H9 (cell line): ENCODE measurements at regions not wholly inside any gene's neighbourhood (a gene's known extent, or its start where the extent isn't known, plus 50 kb on each side); places are given as distances from the start of the nearest gene placed in this dataset.

Experiments used
- DNase-seq: peaks from one replicate; pipeline ENCODE4 v3.0.0-alpha.2; 2017
- H2AFZ ChIP-seq: one replicate; pipeline ENCODE4 v1.6.1; 2013; ENCODE audit warnings: mild to moderate bottlenecking, low read length, control low read depth, moderate library complexity
- H2AK5ac ChIP-seq: 2 replicates; pipeline ENCODE4 v1.6.1; 2013; ENCODE audit warnings: low read length, control low read depth, mixed read lengths; ENCODE audit not compliant: insufficient read length
- H2BK120ac ChIP-seq: one replicate; pipeline ENCODE4 v1.6.1; 2013; ENCODE audit warnings: low read depth, mild to moderate bottlenecking, low read length, control low read depth, inconsistent platforms; ENCODE audit not compliant: poor library complexity, severe bottlenecking
- H2BK12ac ChIP-seq: 2 replicates; pipeline ENCODE4 v1.6.1; 2013; ENCODE audit warnings: low read length, control low read depth, mixed read lengths, low read depth; ENCODE audit not compliant: insufficient read length
- H2BK15ac ChIP-seq: 2 replicates; pipeline ENCODE4 v1.6.1; 2013; ENCODE audit warnings: low read depth, low read length, control low read depth
- H2BK20ac ChIP-seq: one replicate; pipeline ENCODE4 v1.6.1; 2013; ENCODE audit warnings: low read depth, mild to moderate bottlenecking, low read length, control low read depth, inconsistent platforms; ENCODE audit not compliant: poor library complexity, severe bottlenecking
- H2BK5ac ChIP-seq: 2 replicates; pipeline ENCODE4 v1.6.1; 2013; ENCODE audit warnings: low read length, control low read depth, mixed read lengths; ENCODE audit not compliant: insufficient read length
- H3K14ac ChIP-seq: 2 replicates; pipeline ENCODE4 v1.6.1; 2013; ENCODE audit warnings: low read length, control low read depth; ENCODE audit not compliant: insufficient read depth
- H3K18ac ChIP-seq: 2 replicates; pipeline ENCODE4 v1.6.1; 2013; ENCODE audit warnings: low read depth, mild to moderate bottlenecking, mixed read lengths, low read length, control low read depth; ENCODE audit not compliant: insufficient read length
- H3K23ac ChIP-seq: 2 replicates; pipeline ENCODE4 v1.6.1; 2013; ENCODE audit warnings: low read length, control low read depth, mixed read lengths, low read depth; ENCODE audit not compliant: insufficient read length
- H3K23me2 ChIP-seq: 2 replicates; pipeline ENCODE4 v1.6.1; 2013; ENCODE audit warnings: low read depth, mild to moderate bottlenecking, mixed read lengths, low read length, control low read depth; ENCODE audit not compliant: insufficient read length, poor library complexity, severe bottlenecking
- H3K27ac ChIP-seq: 2 replicates; pipeline ENCODE4 v1.5.1; 2013; ENCODE audit warnings: low read length, control low read depth, mixed read lengths, low read depth; ENCODE audit not compliant: insufficient read length
- H3K27me3 ChIP-seq: 2 replicates; pipeline ENCODE4 v1.6.1; 2013; ENCODE audit warnings: low read length, control low read depth, inconsistent platforms; ENCODE audit not compliant: insufficient read depth
- H3K4ac ChIP-seq: 2 replicates; pipeline ENCODE4 v1.6.1; 2013; ENCODE audit warnings: low read depth, mild to moderate bottlenecking, control low read depth, inconsistent platforms, low read length, moderate library complexity
- H3K4me1 ChIP-seq: 2 replicates; pipeline ENCODE4 v1.6.1; 2013; ENCODE audit warnings: low read length, control low read depth, inconsistent platforms; ENCODE audit not compliant: insufficient read depth
- H3K4me2 ChIP-seq: 2 replicates; pipeline ENCODE4 v1.6.1; 2013; ENCODE audit warnings: low read length, control low read depth, mixed read lengths; ENCODE audit not compliant: insufficient read length, insufficient read depth
- H3K56ac ChIP-seq: 2 replicates; pipeline ENCODE4 v1.6.1; 2013; ENCODE audit warnings: low read depth, mild to moderate bottlenecking, mixed read lengths, low read length, control low read depth; ENCODE audit not compliant: insufficient read length
- H3K79me1 ChIP-seq: 2 replicates; pipeline ENCODE4 v1.6.1; 2013; ENCODE audit warnings: low read depth, mild to moderate bottlenecking, moderate library complexity, low read length, control low read depth, inconsistent platforms; ENCODE audit not compliant: insufficient read depth, poor library complexity, severe bottlenecking
- H3K79me2 ChIP-seq: 2 replicates; pipeline ENCODE4 v1.6.1; 2013; ENCODE audit warnings: low read length, control low read depth, inconsistent platforms; ENCODE audit not compliant: insufficient read depth
- H3K9ac ChIP-seq: 2 replicates; pipeline ENCODE4 v1.6.1; 2013; ENCODE audit warnings: low read length, control low read depth, mixed read lengths; ENCODE audit not compliant: insufficient read length; ENCODE audit errors: extremely low read depth
- H3K9me3 ChIP-seq: one replicate; pipeline ENCODE4 v1.6.1; 2013; ENCODE audit warnings: low read depth, low read length, inconsistent platforms; ENCODE audit not compliant: control insufficient read depth
- H3T11ph ChIP-seq: one replicate; pipeline ENCODE4 v1.6.1; 2013; ENCODE audit warnings: mild to moderate bottlenecking, low read length, control low read depth, inconsistent platforms
- H4K20me1 ChIP-seq: one replicate; pipeline ENCODE4 v1.6.1; 2013; ENCODE audit not compliant: control insufficient read depth, insufficient read length, insufficient read depth
- H4K5ac ChIP-seq: 2 replicates; pipeline ENCODE4 v1.6.1; 2013; ENCODE audit warnings: low read depth, mild to moderate bottlenecking, mixed read lengths, low read length, control low read depth; ENCODE audit not compliant: insufficient read length
- H4K8ac ChIP-seq: replicated peaks from 2 replicates; pipeline ENCODE4 v1.6.1; 2013; ENCODE audit warnings: low read length, control low read depth, mixed read lengths, low read depth; ENCODE audit not compliant: insufficient read length
- H4K91ac ChIP-seq: 2 replicates; pipeline ENCODE4 v1.6.1; 2013; ENCODE audit warnings: low read depth, mild to moderate bottlenecking, moderate library complexity, mixed read lengths, low read length, control low read depth; ENCODE audit not compliant: insufficient read length
- H3K27ac Mint-ChIP-seq, 3 experiments: 2 replicates in 2 of 3; 3 replicates in 1 of 3; pipeline ENCODE4 v1.8.0; 2020 to 2021; ENCODE audit warnings: mixed read lengths in 3 of 3, mild to moderate bottlenecking in 1 of 3, moderate library complexity in 1 of 3
- H3K27me3 Mint-ChIP-seq: 2 replicates; pipeline ENCODE4 v1.8.0; 2021; ENCODE audit warnings: low read depth, mild to moderate bottlenecking, moderate library complexity, mixed read lengths
- H3K36me3 Mint-ChIP-seq, 3 experiments: 2 replicates in 2 of 3; 3 replicates in 1 of 3; pipeline ENCODE4 v1.8.0; 2020 to 2021; ENCODE audit warnings: low read depth in 3 of 3, mixed read lengths in 3 of 3; ENCODE audit not compliant: insufficient read depth in 1 of 3
- H3K4me1 Mint-ChIP-seq, 2 experiments: 2 replicates each; pipeline ENCODE4 v1.8.0; 2020; ENCODE audit warnings: mixed read lengths in 2 of 2
- H3K4me3 Mint-ChIP-seq, 2 experiments: 2 replicates in 1 of 2; 3 replicates in 1 of 2; pipeline ENCODE4 v1.8.0; 2020 to 2021; ENCODE audit warnings: mild to moderate bottlenecking in 2 of 2, mixed read lengths in 2 of 2, moderate library complexity in 1 of 2
- H3K9me3 Mint-ChIP-seq, 2 experiments: 2 replicates in 1 of 2; 3 replicates in 1 of 2; pipeline ENCODE4 v1.8.0; 2020; ENCODE audit warnings: mild to moderate bottlenecking in 2 of 2, mixed read lengths in 2 of 2, moderate library complexity in 1 of 2
- WGBS: extraction: QIAGEN DNeasy Blood & Tissue Kit; methylation state at CpG from one replicate; pipeline ENCODE4 v1.1.7; 2013; ENCODE audit warnings: missing lambda C conversion rate, low lambda C conversion rate, mixed read lengths; ENCODE audit not compliant: insufficient read length; ENCODE audit errors: extremely low coverage; 5-methylcytosine and 5-hydroxymethylcytosine counted together
- TF ChIP-seq, protein P1 (sequence below): fragments of 200-600 bp; sonication (generic); conservative IDR thresholded peaks from 3 replicates; pipeline ENCODE4 v1.8.0; 2021; ENCODE audit warnings: antibody characterized with exemption, mild to moderate bottlenecking

DNA sequence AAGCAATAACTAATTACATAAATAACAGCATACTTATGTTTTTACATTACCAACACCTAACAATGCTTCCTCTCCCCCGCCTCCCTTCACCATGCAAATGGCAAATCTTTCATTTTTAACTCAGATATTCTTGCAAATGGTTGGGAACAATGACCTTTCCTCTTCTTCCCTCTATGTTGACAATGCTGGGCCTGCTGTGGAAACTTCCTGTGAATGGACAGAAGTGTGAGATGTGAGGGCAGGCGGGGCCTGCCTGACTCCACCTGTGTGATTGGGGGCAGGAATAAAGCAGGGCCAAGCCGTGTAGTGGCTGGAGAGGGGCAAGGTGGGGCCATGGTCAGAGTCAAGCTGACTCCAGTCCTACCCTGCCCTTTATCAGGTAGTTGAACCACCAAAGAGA is 289.6 kb downstream of the RPS6KC1 start:
- no peaks in the 10 kb centered on the region for H3K79me2 ChIP-seq
- H3K9me3 ChIP-seq: no peaks in the 10 kb centered on the region
- H2BK12ac ChIP-seq: no peak overlapping the region
- no peak overlapping the region for H3K9ac ChIP-seq
- no peak overlapping the region for H3K56ac ChIP-seq
- H3K23ac ChIP-seq: no peak overlapping the region
- DNase-seq: no peak
- H2BK15ac ChIP-seq: no peak overlapping the region
- TF ChIP-seq, protein P1, sequence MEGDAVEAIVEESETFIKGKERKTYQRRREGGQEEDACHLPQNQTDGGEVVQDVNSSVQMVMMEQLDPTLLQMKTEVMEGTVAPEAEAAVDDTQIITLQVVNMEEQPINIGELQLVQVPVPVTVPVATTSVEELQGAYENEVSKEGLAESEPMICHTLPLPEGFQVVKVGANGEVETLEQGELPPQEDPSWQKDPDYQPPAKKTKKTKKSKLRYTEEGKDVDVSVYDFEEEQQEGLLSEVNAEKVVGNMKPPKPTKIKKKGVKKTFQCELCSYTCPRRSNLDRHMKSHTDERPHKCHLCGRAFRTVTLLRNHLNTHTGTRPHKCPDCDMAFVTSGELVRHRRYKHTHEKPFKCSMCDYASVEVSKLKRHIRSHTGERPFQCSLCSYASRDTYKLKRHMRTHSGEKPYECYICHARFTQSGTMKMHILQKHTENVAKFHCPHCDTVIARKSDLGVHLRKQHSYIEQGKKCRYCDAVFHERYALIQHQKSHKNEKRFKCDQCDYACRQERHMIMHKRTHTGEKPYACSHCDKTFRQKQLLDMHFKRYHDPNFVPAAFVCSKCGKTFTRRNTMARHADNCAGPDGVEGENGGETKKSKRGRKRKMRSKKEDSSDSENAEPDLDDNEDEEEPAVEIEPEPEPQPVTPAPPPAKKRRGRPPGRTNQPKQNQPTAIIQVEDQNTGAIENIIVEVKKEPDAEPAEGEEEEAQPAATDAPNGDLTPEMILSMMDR: no peak
- Mint-ChIP-seq H3K27me3 (no peaks in the 10 kb centered on the region), H3K27ac (no peak overlapping the region), H3K4me1 (peaks cover 3 to 5% of the 10 kb centered on the region in 2 experiments; a peak in 3 of 4 replicates), H3K9me3 (no peaks in the 10 kb centered on the region; a peak in 1 of 5 replicates), H3K4me3 (no peak overlapping the region), H3K36me3 (no peaks in the 10 kb centered on the region)
- no peak overlapping the region for H3K18ac ChIP-seq
- no peak overlapping the region for H2BK20ac ChIP-seq
- no peak overlapping the region for H4K8ac ChIP-seq
- H3T11ph ChIP-seq: no peak overlapping the region
- H3K27me3 ChIP-seq: no peaks in the 10 kb centered on the region
- no peak overlapping the region for H3K4me2 ChIP-seq
- no peak overlapping the region for H3K4ac ChIP-seq
- no peaks in the 10 kb centered on the region for H3K4me1 ChIP-seq
- no peak overlapping the region for H2AK5ac ChIP-seq
- no peak overlapping the region for H3K27ac ChIP-seq
- H2AFZ ChIP-seq: no peak overlapping the region
- H3K23me2 ChIP-seq: no peaks in the 10 kb centered on the region
- no peak overlapping the region for H3K14ac ChIP-seq
- no peak overlapping the region for H2BK5ac ChIP-seq
- H2BK120ac ChIP-seq: no peak overlapping the region
- no peaks in the 10 kb centered on the region for H4K20me1 ChIP-seq
- WGBS: no CpG with 5 or more reads among the region's 3 CpGs
- no peak overlapping the region for H4K91ac ChIP-seq
- H3K79me1 ChIP-seq: no peaks in the 10 kb centered on the region
- H4K5ac ChIP-seq: no peak overlapping the region
